Peyer's patch (tissue), 4 donors: ENCODE measurements at regions not wholly inside any gene's neighbourhood (a gene's known extent, or its start where the extent isn't known, plus 50 kb on each side); places are given as distances from the start of the nearest gene placed in this dataset.

Source experiments
- CTCF ChIP-seq, 6 experiments: fragments of 450-650 bp in 4 of 6; fragments of 200-600 bp in 2 of 6; sonication (generic) in 1 of 6; IDR thresholded peaks; one replicate each; pipeline ENCODE4 v1.5.1; 2017 to 2019; ENCODE audit warnings: antibody characterized with exemption in 6 of 6, mild to moderate bottlenecking in 3 of 6, moderate library complexity in 1 of 6
- POLR2A ChIP-seq, 2 donors: fragments of 450-650 bp; IDR thresholded peaks; one replicate each; pipeline ENCODE4 v1.5.1; 2017; ENCODE audit warnings: antibody characterized with exemption in 2 of 2, mild to moderate bottlenecking in 2 of 2, moderate library complexity in 2 of 2

- no peak for TF ChIP-seq POLR2A (IDR thresholded peaks at IDR 0.05)
- no peak for TF ChIP-seq CTCF (IDR thresholded peaks at IDR 0.05)
Measured at GRCh38 chr2:150127346-150127990, 360.0 kb downstream of the RND3 start.
